HepG2 (cell line): ENCODE measurements at regions not wholly inside any gene's neighbourhood (a gene's known extent, or its start where the extent isn't known, plus 50 kb on each side); places are given as distances from the start of the nearest gene placed in this dataset.

Experiments
- BCL6 ChIP-seq: IDR thresholded peaks from 2 replicates; pipeline ENCODE4 v1.6.1; 2016; ENCODE audit warnings: missing genetic modification reagents, missing compliant biosample characterization
- CC2D1A ChIP-seq: sonication (generic); formaldehyde crosslinking; IDR thresholded peaks from 2 replicates; pipeline ENCODE4 v1.8.1; 2023; ENCODE audit warnings: mild to moderate bottlenecking, missing genetic modification reagents
- CREB1 ChIP-seq, 2 experiments: fragments of 450-650 bp in 1 of 2; IDR thresholded peaks; 2 replicates each; pipeline ENCODE4 v1.6.1; 2016 to 2017; ENCODE audit warnings: control low read depth in 1 of 2, mild to moderate bottlenecking in 1 of 2, missing compliant biosample characterization in 1 of 2, missing genetic modification characterization in 1 of 2
- JUN ChIP-seq: sonication (generic); formaldehyde crosslinking; IDR thresholded peaks from 2 replicates; pipeline ENCODE4 v1.4.0; 2020; ENCODE audit warnings: mild to moderate bottlenecking, missing genetic modification reagents
- JUNB ChIP-seq: sonication (generic); formaldehyde crosslinking; IDR thresholded peaks from 2 replicates; pipeline ENCODE4 v1.8.0; 2022; ENCODE audit warnings: missing genetic modification reagents, mild to moderate bottlenecking, borderline replicate concordance
- POLR2A ChIP-seq, 2 experiments: IDR thresholded peaks; 2 replicates each; pipeline ENCODE4 v1.6.1; 2011; ENCODE audit warnings: low read depth in 2 of 2, low read length in 2 of 2, mild to moderate bottlenecking in 1 of 2, moderate library complexity in 1 of 2; ENCODE audit not compliant: insufficient read depth in 1 of 2
- REST ChIP-seq, 2 experiments: IDR thresholded peaks; 2 replicates each; pipeline ENCODE4 v1.6.1; 2011 to 2012; ENCODE audit warnings: low read length in 2 of 2, borderline replicate concordance in 1 of 2, low read depth in 1 of 2, mild to moderate bottlenecking in 1 of 2, moderate library complexity in 1 of 2
- YY1 ChIP-seq: IDR thresholded peaks from 2 replicates; pipeline ENCODE4 v1.6.1; 2011; ENCODE audit warnings: low read length, low read depth, moderate library complexity, mild to moderate bottlenecking; ENCODE audit not compliant: insufficient read depth, insufficient replicate concordance
- ZNF549 ChIP-seq: sonication (generic); formaldehyde crosslinking; IDR thresholded peaks from 2 replicates; pipeline ENCODE4 v1.5.0; 2020; ENCODE audit warnings: missing genetic modification reagents
- ZSCAN9 ChIP-seq: IDR thresholded peaks from 2 replicates; pipeline ENCODE4 v1.6.1; 2016; ENCODE audit warnings: borderline replicate concordance
- TF ChIP-seq, protein P1 (sequence below): sonication (generic); formaldehyde crosslinking; conservative IDR thresholded peaks from 2 replicates; pipeline ENCODE4 v1.4.0; 2020; ENCODE audit warnings: mild to moderate bottlenecking, missing genetic modification reagents, moderate library complexity

DNA sequence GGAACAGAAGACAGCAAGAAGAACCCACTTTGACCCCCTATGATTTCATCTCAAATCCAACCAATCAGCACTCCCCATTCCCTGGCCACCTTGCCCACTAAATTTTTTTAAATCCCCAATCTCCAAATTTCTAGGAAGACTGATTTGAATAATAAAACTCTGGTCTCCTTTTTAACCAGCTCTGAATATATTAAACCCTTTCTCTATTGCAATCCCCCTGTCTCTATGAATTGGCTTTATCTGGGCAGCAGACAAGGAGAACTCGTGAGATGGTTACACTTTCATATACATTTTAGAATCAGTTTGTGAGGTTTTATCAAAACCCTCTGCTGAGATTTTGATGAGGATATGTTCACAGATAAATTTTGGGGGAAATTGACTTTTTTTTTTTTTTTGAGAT lies 90.3 kb upstream of the TRIM24 start:
- no peak for TF ChIP-seq ZSCAN9 (CRISPR knock-in tag)
- TF ChIP-seq JUN (CRISPR knock-in tag), result no peak
- TF ChIP-seq CREB1 (IDR thresholded peaks at IDR 0.05), result no peak
- TF ChIP-seq CREB1 (CRISPR knock-in tag; IDR thresholded peaks at IDR 0.05), result no peak
- no peak for TF ChIP-seq REST (IDR thresholded peaks at IDR 0.05; ENCODE audit: borderline replicate concordance in 1 of 2, low read depth in 1 of 2, low read length in 2 of 2)
- TF ChIP-seq JUNB (CRISPR knock-in tag), result no peak
- TF ChIP-seq ZNF549, result no peak
- no peak for TF ChIP-seq POLR2A (IDR thresholded peaks at IDR 0.05; ENCODE audit: insufficient read depth in 1 of 2, low read depth in 2 of 2, low read length in 2 of 2)
- no peak for TF ChIP-seq YY1
- no peak for TF ChIP-seq CC2D1A
- TF ChIP-seq BCL6, result no peak
- TF ChIP-seq, protein P1, sequence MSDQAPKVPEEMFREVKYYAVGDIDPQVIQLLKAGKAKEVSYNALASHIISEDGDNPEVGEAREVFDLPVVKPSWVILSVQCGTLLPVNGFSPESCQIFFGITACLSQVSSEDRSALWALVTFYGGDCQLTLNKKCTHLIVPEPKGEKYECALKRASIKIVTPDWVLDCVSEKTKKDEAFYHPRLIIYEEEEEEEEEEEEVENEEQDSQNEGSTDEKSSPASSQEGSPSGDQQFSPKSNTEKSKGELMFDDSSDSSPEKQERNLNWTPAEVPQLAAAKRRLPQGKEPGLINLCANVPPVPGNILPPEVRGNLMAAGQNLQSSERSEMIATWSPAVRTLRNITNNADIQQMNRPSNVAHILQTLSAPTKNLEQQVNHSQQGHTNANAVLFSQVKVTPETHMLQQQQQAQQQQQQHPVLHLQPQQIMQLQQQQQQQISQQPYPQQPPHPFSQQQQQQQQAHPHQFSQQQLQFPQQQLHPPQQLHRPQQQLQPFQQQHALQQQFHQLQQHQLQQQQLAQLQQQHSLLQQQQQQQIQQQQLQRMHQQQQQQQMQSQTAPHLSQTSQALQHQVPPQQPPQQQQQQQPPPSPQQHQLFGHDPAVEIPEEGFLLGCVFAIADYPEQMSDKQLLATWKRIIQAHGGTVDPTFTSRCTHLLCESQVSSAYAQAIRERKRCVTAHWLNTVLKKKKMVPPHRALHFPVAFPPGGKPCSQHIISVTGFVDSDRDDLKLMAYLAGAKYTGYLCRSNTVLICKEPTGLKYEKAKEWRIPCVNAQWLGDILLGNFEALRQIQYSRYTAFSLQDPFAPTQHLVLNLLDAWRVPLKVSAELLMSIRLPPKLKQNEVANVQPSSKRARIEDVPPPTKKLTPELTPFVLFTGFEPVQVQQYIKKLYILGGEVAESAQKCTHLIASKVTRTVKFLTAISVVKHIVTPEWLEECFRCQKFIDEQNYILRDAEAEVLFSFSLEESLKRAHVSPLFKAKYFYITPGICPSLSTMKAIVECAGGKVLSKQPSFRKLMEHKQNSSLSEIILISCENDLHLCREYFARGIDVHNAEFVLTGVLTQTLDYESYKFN (CRISPR knock-in tag), result no peak
